HepG2 (cell line): ENCODE measurements at regions not wholly inside any gene's neighbourhood (a gene's known extent, or its start where the extent isn't known, plus 50 kb on each side); places are given as distances from the start of the nearest gene placed in this dataset.

Source experiments
- DR1 ChIP-seq: sonication (generic); formaldehyde crosslinking; IDR thresholded peaks from 2 replicates; pipeline ENCODE4 v1.8.0; 2021; ENCODE audit warnings: mild to moderate bottlenecking, missing genetic modification reagents, inconsistent platforms
- FOXC1 ChIP-seq: sonication (generic); formaldehyde crosslinking; IDR thresholded peaks from 2 replicates; pipeline ENCODE4 v1.8.0; 2022; ENCODE audit warnings: mild to moderate bottlenecking, missing genetic modification reagents, borderline replicate concordance
- HNRNPK ChIP-seq: fragments of 200-400 bp; formaldehyde crosslinking; IDR thresholded peaks from 2 replicates; pipeline ENCODE4 v1.6.1; 2018; ENCODE audit warnings: low read length, low read depth, moderate library complexity, mild to moderate bottlenecking; ENCODE audit not compliant: poor library complexity, severe bottlenecking
- MED8 ChIP-seq: sonication (generic); formaldehyde crosslinking; IDR thresholded peaks from 2 replicates; pipeline ENCODE4 v1.8.1; 2023; ENCODE audit warnings: mild to moderate bottlenecking, missing genetic modification reagents; ENCODE audit not compliant: insufficient replicate concordance
- NCOR1 ChIP-seq: fragments of 200-600 bp; sonication (generic); IDR thresholded peaks from 2 replicates; pipeline ENCODE4 v1.7.0; 2017; ENCODE audit warnings: antibody characterized with exemption, low read length, borderline replicate concordance
- NFATC3 ChIP-seq: sonication (generic); formaldehyde crosslinking; IDR thresholded peaks from 2 replicates; pipeline ENCODE4 v1.5.1; 2020; ENCODE audit warnings: mild to moderate bottlenecking, missing genetic modification reagents
- PHF21A ChIP-seq: sonication (generic); formaldehyde crosslinking; IDR thresholded peaks from 2 replicates; pipeline ENCODE4 v1.5.0; 2020; ENCODE audit warnings: mild to moderate bottlenecking, missing genetic modification reagents
- U2AF2 ChIP-seq: fragments of 200-400 bp; formaldehyde crosslinking; IDR thresholded peaks from 2 replicates; pipeline ENCODE4 v1.6.1; 2017; ENCODE audit warnings: low read depth, mild to moderate bottlenecking, low read length
- ZNF33B ChIP-seq: sonication (generic); formaldehyde crosslinking; IDR thresholded peaks from 2 replicates; pipeline ENCODE4 v1.5.1; 2020; ENCODE audit warnings: mild to moderate bottlenecking, missing genetic modification reagents
- ZNF614 ChIP-seq: IDR thresholded peaks from 2 replicates; pipeline ENCODE4 v1.6.1; 2018; ENCODE audit warnings: missing biosample characterization, missing genetic modification reagents, inconsistent platforms, borderline replicate concordance
- ZSCAN9 ChIP-seq: IDR thresholded peaks from 2 replicates; pipeline ENCODE4 v1.6.1; 2016; ENCODE audit warnings: borderline replicate concordance
- TF ChIP-seq, protein P1 (sequence below): sonication (generic); formaldehyde crosslinking; IDR thresholded peaks from 2 replicates; pipeline ENCODE4 v1.4.0; 2020; ENCODE audit warnings: missing genetic modification reagents
- TF ChIP-seq, protein P2 (sequence below): sonication (generic); formaldehyde crosslinking; IDR thresholded peaks from 2 replicates; pipeline ENCODE4 v1.8.1; 2023; ENCODE audit warnings: mild to moderate bottlenecking, missing genetic modification reagents, borderline replicate concordance
- TF ChIP-seq, protein P3 (sequence below): sonication (generic); formaldehyde crosslinking; IDR thresholded peaks from 2 replicates; pipeline ENCODE4 v1.4.0; 2020; ENCODE audit warnings: missing genetic modification reagents, low read depth, mild to moderate bottlenecking, borderline replicate concordance
- TF ChIP-seq, protein P4 (sequence below): sonication (generic); formaldehyde crosslinking; IDR thresholded peaks from 2 replicates; pipeline ENCODE4 v1.5.0; 2020; ENCODE audit warnings: mild to moderate bottlenecking, missing genetic modification reagents
- TF ChIP-seq, protein P5 (sequence below): sonication (generic); formaldehyde crosslinking; IDR thresholded peaks from 2 replicates; pipeline ENCODE4 v1.5.0; 2020; ENCODE audit warnings: missing genetic modification reagents
- TF ChIP-seq, protein P6 (sequence below): IDR thresholded peaks from 2 replicates; pipeline ENCODE4 v1.6.1; 2016; ENCODE audit warnings: low read depth, missing genetic modification reagents, missing compliant biosample characterization

DNA sequence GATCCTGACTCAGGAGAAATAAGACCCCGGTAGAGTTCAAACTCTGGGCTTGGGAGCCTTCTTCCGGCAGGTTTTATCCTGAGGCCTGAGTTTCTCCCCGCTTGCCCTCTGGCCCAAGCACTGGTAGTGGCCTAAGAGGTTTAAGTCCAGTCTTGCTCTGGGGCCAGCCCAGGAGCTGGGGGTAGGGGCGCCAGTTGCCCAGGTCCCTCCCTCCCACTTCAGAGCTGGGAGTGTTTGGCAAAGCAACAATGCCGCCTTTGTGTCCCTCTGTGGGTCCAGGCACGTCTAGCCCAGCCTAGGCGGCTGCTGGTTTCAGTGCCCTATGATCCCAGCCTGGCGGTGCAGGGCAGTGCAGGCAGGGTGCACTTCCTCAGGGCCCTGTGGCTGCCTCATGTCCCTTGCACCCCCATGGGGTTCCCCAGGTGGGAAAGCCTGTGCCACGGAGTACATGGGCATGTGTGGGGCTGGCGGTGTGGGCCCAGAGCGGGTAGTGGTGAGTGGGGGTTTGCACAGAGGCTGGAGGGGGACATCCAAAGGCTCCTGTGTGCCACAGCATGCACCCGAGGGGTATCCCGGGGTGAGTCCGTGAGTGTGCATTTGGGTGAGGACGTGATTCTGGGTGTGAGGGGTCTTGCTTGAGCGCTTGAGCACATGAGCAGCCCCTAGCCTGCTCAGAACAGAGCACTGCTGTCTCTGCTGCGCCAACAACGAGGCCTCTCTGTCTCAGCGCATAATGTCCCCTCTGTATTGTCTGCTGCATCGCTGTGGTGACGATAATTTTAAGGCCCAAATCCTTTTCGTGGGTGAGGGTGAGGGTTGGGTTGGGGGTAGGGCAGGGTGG, 61.7 kb upstream of the PSD2 start (continued):
- TF ChIP-seq ZSCAN9 (CRISPR knock-in tag) (peak; percentile 93), ZNF614 (CRISPR knock-in tag) (peak; percentile 44; the same call in 1 of the 2 replicates), MED8 (peak; percentile 93), HNRNPK (no peak), DR1 (CRISPR knock-in tag) (peak; percentile 75), NFATC3 (CRISPR knock-in tag) (no peak), NCOR1 (peak; percentile 57; the same call in 1 of the 2 replicates), PHF21A (CRISPR knock-in tag) (peak; percentile 97), FOXC1 (CRISPR knock-in tag) (no peak), ZNF33B (CRISPR knock-in tag) (no peak), U2AF2 (no peak; the same call in 1 of the 2 replicates)
- TF ChIP-seq, protein P1, sequence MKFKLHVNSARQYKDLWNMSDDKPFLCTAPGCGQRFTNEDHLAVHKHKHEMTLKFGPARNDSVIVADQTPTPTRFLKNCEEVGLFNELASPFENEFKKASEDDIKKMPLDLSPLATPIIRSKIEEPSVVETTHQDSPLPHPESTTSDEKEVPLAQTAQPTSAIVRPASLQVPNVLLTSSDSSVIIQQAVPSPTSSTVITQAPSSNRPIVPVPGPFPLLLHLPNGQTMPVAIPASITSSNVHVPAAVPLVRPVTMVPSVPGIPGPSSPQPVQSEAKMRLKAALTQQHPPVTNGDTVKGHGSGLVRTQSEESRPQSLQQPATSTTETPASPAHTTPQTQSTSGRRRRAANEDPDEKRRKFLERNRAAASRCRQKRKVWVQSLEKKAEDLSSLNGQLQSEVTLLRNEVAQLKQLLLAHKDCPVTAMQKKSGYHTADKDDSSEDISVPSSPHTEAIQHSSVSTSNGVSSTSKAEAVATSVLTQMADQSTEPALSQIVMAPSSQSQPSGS (CRISPR knock-in tag), result peak; percentile 76
- TF ChIP-seq, protein P2, sequence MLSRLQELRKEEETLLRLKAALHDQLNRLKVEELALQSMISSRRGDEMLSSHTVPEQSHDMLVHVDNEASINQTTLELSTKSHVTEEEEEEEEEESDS (CRISPR knock-in tag), result no peak
- TF ChIP-seq, protein P3, sequence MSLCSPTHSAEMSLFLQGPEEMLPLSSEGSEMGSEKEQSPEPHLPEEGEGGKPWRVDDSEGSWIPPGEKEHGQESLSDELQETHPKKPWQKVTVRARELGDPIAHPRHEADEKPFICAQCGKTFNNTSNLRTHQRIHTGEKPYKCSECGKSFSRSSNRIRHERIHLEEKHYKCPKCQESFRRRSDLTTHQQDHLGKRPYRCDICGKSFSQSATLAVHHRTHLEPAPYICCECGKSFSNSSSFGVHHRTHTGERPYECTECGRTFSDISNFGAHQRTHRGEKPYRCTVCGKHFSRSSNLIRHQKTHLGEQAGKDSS (CRISPR knock-in tag), result peak; percentile 66; the same call in 1 of the 2 replicates
- TF ChIP-seq, protein P4, sequence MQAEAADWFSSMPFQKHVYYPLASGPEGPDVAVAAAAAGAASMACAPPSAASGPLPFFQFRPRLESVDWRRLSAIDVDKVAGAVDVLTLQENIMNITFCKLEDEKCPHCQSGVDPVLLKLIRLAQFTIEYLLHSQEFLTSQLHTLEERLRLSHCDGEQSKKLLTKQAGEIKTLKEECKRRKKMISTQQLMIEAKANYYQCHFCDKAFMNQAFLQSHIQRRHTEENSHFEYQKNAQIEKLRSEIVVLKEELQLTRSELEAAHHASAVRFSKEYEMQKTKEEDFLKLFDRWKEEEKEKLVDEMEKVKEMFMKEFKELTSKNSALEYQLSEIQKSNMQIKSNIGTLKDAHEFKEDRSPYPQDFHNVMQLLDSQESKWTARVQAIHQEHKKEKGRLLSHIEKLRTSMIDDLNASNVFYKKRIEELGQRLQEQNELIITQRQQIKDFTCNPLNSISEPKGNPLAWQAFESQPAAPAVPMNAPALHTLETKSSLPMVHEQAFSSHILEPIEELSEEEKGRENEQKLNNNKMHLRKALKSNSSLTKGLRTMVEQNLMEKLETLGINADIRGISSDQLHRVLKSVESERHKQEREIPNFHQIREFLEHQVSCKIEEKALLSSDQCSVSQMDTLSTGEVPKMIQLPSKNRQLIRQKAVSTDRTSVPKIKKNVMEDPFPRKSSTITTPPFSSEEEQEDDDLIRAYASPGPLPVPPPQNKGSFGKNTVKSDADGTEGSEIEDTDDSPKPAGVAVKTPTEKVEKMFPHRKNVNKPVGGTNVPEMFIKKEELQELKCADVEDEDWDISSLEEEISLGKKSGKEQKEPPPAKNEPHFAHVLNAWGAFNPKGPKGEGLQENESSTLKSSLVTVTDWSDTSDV (CRISPR knock-in tag), result no peak
- TF ChIP-seq, protein P5, sequence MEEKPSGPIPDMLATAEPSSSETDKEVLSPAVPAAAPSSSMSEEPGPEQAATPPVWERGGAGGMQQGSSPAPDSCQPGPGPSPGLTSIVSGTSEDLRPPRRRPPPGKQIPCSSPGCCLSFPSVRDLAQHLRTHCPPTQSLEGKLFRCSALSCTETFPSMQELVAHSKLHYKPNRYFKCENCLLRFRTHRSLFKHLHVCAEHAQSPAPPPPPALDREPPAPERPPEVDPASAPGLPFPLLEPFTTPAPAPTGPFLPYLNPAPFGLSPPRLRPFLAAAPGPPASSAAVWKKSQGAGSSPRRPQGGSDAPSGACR, result no peak
- TF ChIP-seq, protein P6, sequence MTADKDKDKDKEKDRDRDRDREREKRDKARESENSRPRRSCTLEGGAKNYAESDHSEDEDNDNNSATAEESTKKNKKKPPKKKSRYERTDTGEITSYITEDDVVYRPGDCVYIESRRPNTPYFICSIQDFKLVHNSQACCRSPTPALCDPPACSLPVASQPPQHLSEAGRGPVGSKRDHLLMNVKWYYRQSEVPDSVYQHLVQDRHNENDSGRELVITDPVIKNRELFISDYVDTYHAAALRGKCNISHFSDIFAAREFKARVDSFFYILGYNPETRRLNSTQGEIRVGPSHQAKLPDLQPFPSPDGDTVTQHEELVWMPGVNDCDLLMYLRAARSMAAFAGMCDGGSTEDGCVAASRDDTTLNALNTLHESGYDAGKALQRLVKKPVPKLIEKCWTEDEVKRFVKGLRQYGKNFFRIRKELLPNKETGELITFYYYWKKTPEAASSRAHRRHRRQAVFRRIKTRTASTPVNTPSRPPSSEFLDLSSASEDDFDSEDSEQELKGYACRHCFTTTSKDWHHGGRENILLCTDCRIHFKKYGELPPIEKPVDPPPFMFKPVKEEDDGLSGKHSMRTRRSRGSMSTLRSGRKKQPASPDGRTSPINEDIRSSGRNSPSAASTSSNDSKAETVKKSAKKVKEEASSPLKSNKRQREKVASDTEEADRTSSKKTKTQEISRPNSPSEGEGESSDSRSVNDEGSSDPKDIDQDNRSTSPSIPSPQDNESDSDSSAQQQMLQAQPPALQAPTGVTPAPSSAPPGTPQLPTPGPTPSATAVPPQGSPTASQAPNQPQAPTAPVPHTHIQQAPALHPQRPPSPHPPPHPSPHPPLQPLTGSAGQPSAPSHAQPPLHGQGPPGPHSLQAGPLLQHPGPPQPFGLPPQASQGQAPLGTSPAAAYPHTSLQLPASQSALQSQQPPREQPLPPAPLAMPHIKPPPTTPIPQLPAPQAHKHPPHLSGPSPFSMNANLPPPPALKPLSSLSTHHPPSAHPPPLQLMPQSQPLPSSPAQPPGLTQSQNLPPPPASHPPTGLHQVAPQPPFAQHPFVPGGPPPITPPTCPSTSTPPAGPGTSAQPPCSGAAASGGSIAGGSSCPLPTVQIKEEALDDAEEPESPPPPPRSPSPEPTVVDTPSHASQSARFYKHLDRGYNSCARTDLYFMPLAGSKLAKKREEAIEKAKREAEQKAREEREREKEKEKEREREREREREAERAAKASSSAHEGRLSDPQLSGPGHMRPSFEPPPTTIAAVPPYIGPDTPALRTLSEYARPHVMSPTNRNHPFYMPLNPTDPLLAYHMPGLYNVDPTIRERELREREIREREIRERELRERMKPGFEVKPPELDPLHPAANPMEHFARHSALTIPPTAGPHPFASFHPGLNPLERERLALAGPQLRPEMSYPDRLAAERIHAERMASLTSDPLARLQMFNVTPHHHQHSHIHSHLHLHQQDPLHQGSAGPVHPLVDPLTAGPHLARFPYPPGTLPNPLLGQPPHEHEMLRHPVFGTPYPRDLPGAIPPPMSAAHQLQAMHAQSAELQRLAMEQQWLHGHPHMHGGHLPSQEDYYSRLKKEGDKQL, result no peak; the same call in 1 of the 2 replicates
